HuH-7 (cell line): ENCODE measurements at regions not wholly inside any gene's neighbourhood (a gene's known extent, or its start where the extent isn't known, plus 50 kb on each side); places are given as distances from the start of the nearest gene placed in this dataset.

Experiments
- DNase-seq: peaks from one replicate; pipeline ENCODE4 v3.0.0; 2011; ENCODE audit warnings: low spot score

- DNase-seq: no peak
Measured at GRCh38 chr2:104702031-104702850, 151.7 kb upstream of the POU3F3 start.

- no peak for DNase-seq
Measured at GRCh38 chr2:104703669-104704068, 150.2 kb upstream of the POU3F3 start.

- DNase-seq: no peak
Measured at GRCh38 chr2:104704496-104705245, 149.2 kb upstream of the POU3F3 start.

GRCh38 chr2:104707056-104707455 lies 146.9 kb upstream of the POU3F3 start:
- DNase-seq: no peak

GRCh38 chr2:104708967-104709366 lies 144.9 kb upstream of the POU3F3 start:
- no peak for DNase-seq

- DNase-seq: no peak
Measured at GRCh38 chr2:104716061-104716460, 137.9 kb upstream of the POU3F3 start.

- peak; percentile 53 for DNase-seq
Measured at GRCh38 chr2:104733226-104733943, 120.5 kb upstream of the POU3F3 start.

GRCh38 chr2:104734937-104735586 lies 118.9 kb upstream of the POU3F3 start:
- DNase-seq: no peak

- no peak for DNase-seq
Measured at GRCh38 chr2:104736026-104736425, 117.9 kb upstream of the POU3F3 start.

GRCh38 chr2:104741860-104742259 lies 112.1 kb upstream of the POU3F3 start:
- DNase-seq: no peak

- no peak for DNase-seq
Measured at GRCh38 chr2:104744537-104744936, 109.4 kb upstream of the POU3F3 start.

GRCh38 chr2:104745846-104746245 lies 108.1 kb upstream of the POU3F3 start:
- no peak for DNase-seq

GRCh38 chr2:104746299-104746698 lies 107.6 kb upstream of the POU3F3 start:
- no peak for DNase-seq

- no peak for DNase-seq
Measured at GRCh38 chr2:104746858-104747257, 107.1 kb upstream of the POU3F3 start.

GRCh38 chr2:104749856-104750460 lies 104.0 kb upstream of the POU3F3 start:
- DNase-seq: no peak

- DNase-seq: no peak
Measured at GRCh38 chr2:104752504-104752903, 101.4 kb upstream of the POU3F3 start.

GRCh38 chr2:104755026-104755878 lies 98.7 kb upstream of the POU3F3 start:
- DNase-seq: no peak

GRCh38 chr2:104756118-104756517 lies 97.8 kb upstream of the POU3F3 start:
- DNase-seq: no peak

GRCh38 chr2:104757056-104757455 lies 96.9 kb upstream of the POU3F3 start:
- DNase-seq: no peak

GRCh38 chr2:104758199-104758620 lies 95.7 kb upstream of the POU3F3 start:
- no peak for DNase-seq

- DNase-seq: no peak
Measured at GRCh38 chr2:104762031-104762430, 91.9 kb upstream of the POU3F3 start.
